T-cell (primary cell): ENCODE measurements at regions not wholly inside any gene's neighbourhood (a gene's known extent, or its start where the extent isn't known, plus 50 kb on each side); places are given as distances from the start of the nearest gene placed in this dataset.

Experiments used
- ATAC-seq, 4 experiments: fragments of 200-7000 bp in 3 of 4; fragments of 150-1000 bp in 1 of 4; cut with Tn5 transposase; replicated peaks in 1 of 4; 1 replicate in 3 of 4; 2 replicates in 1 of 4; pipeline ENCODE4 v1.10.0; 2021; ENCODE audit warnings: moderate library complexity in 3 of 4, mild to moderate bottlenecking in 2 of 4, moderate number of reproducible peaks in 1 of 4
- CTCF ChIA-PET, 2 donors: fragments of 300-600 bp; sonication (Branson Sonifier 250); formaldehyde crosslinking; loops; one replicate each; lab custom pipeline; 2022; ENCODE audit warnings: antibody characterized with exemption in 2 of 2; lab: Charles Lee
- POLR2A ChIA-PET, 2 donors: fragments of 300-600 bp; sonication (Branson Sonifier 250); formaldehyde crosslinking; loops; one replicate each; lab custom pipeline; 2022; ENCODE audit warnings: antibody characterized with exemption in 2 of 2; lab: Charles Lee
- DNase-seq, 35 experiments: peaks; one replicate each; pipeline versions ENCODE4 v3.0.0 to v3.0.0-alpha.2; 2013 to 2023
- H3K27ac ChIP-seq: one replicate; pipeline ENCODE4 v1.5.1; 2013; ENCODE audit warnings: low read length
- H3K27me3 ChIP-seq, 2 experiments: replicated peaks in 1 of 2; 1 replicate in 1 of 2; 2 replicates in 1 of 2; pipeline versions ENCODE4 v1.6.1 to v1.7.0; 2013; ENCODE audit warnings: low read length in 1 of 2, mixed read lengths in 1 of 2; ENCODE audit not compliant: control insufficient read depth in 2 of 2, insufficient read depth in 2 of 2; ENCODE audit errors: extremely low read depth in 1 of 2
- H3K36me3 ChIP-seq, 2 donors: 1 replicate in 1 of 2; 2 replicates in 1 of 2; pipeline versions ENCODE4 v1.6.1 to v1.7.0; 2013; ENCODE audit warnings: low read length in 1 of 2; ENCODE audit not compliant: control insufficient read depth in 2 of 2, insufficient read depth in 1 of 2; ENCODE audit errors: extremely low read depth in 1 of 2
- H3K4me1 ChIP-seq, 2 experiments: 1 replicate in 1 of 2; 2 replicates in 1 of 2; pipeline versions ENCODE4 v1.6.1 to v1.7.0; 2013; ENCODE audit warnings: low read length in 2 of 2, mixed read lengths in 1 of 2; ENCODE audit not compliant: insufficient read depth in 2 of 2, control insufficient read depth in 1 of 2; ENCODE audit errors: extremely low read depth in 1 of 2
- H3K4me3 ChIP-seq, 2 donors: 1 replicate in 1 of 2; 2 replicates in 1 of 2; pipeline versions ENCODE4 v1.5.1 to v1.7.0; 2013; ENCODE audit warnings: mild to moderate bottlenecking in 2 of 2, low read length in 1 of 2, moderate library complexity in 1 of 2; ENCODE audit not compliant: control insufficient read depth in 1 of 2; ENCODE audit errors: extremely low read depth in 1 of 2
- H3K9me3 ChIP-seq: 2 replicates; pipeline ENCODE4 v1.7.0; 2013
- H3K27ac Mint-ChIP-seq, 2 donors: one replicate each; pipeline ENCODE4 v1.8.0; 2020 to 2021; ENCODE audit warnings: mild to moderate bottlenecking in 2 of 2, mixed read lengths in 2 of 2
- H3K27me3 Mint-ChIP-seq, 2 donors: one replicate each; pipeline ENCODE4 v1.8.0; 2021 to 2022; ENCODE audit warnings: mixed read lengths in 2 of 2
- H3K36me3 Mint-ChIP-seq: one replicate; pipeline ENCODE4 v1.8.0; 2021; ENCODE audit warnings: mixed read lengths
- H3K4me1 Mint-ChIP-seq, 3 donors: one replicate each; pipeline ENCODE4 v1.8.0; 2020 to 2022; ENCODE audit warnings: mixed read lengths in 3 of 3, mild to moderate bottlenecking in 1 of 3
- H3K4me3 Mint-ChIP-seq, 3 donors: one replicate each; pipeline ENCODE4 v1.8.0; 2020 to 2022; ENCODE audit warnings: mild to moderate bottlenecking in 3 of 3, mixed read lengths in 3 of 3, moderate library complexity in 3 of 3
- H3K9me3 Mint-ChIP-seq, 3 donors: one replicate each; pipeline ENCODE4 v1.8.0; 2020 to 2022; ENCODE audit warnings: mixed read lengths in 3 of 3
- WGBS: methylation state at CpG from one replicate; pipeline ENCODE4 v1.1.5; 2013; ENCODE audit warnings: missing lambda C conversion rate; ENCODE audit not compliant: insufficient coverage; 5-methylcytosine and 5-hydroxymethylcytosine counted together

DNA sequence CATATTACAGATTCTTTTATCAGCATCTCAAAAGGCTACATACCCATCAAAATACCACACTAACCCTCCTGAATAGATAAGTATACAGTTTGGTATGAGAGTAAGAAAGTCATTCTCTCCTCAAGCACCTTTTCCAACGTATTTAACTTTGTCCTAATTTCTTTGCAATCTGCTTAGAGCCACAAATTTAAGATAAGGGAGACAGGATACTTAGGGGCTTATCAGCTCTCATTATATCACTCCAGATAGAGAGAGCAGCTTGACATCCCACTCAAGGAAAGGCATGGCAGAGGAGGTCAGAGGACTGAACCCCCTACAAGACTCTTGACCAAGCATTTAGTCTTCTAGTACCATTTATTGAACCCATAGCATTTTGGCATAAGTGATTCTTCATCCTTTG lies 262.4 kb downstream of the ADGRA3 start:
- no peak overlapping the region for H3K4me3 ChIP-seq
- ChIA-PET POLR2A (no interaction called here), CTCF (no interaction called here)
- Mint-ChIP-seq H3K27ac (no peak overlapping the region), H3K36me3 (no peaks in the 10 kb centered on the region), H3K4me3 (no peak overlapping the region), H3K4me1 (no peaks in the 10 kb centered on the region), H3K9me3 (peaks cover 6 to 21% (median 7%) of the 10 kb centered on the region in 3 donors), H3K27me3 (peaks cover 0 to 3% of the 10 kb centered on the region in 2 donors)
- DNase-seq (no peak), ATAC-seq (no peak)
- no peaks in the 10 kb centered on the region for H3K36me3 ChIP-seq
- no CpG with 5 or more reads among the region's 1 CpG for WGBS
- no peaks in the 10 kb centered on the region for H3K27me3 ChIP-seq
- no peaks in the 10 kb centered on the region for H3K4me1 ChIP-seq
- H3K27ac ChIP-seq: no peak overlapping the region
- H3K9me3 ChIP-seq: no peaks in the 10 kb centered on the region

DNA sequence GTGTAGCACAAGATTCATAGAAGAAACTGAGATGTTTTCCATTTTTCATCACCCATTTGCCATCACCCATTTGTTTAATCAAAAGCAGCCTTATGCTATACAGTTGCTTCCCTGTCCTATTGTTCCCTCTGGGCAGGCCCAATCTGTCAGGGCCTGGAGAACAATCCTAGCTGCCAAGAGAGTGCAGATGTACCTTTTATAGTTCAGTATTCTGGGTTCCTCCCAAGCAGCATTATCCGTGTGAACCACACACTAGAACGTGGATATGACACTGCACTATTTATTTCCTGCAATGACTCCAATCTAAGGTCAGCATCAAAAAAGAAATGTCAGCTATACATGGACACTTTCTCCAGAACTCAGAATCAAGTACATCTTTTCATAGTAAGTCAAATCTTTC lies 269.0 kb downstream of the ADGRA3 start:
- Histone ChIP-seq H3K4me3 (no peak overlapping the region), H3K9me3 (no peaks in the 10 kb centered on the region), H3K27ac (no peak overlapping the region), H3K27me3 (no peaks in the 10 kb centered on the region), H3K4me1 (no peaks in the 10 kb centered on the region), H3K36me3 (no peaks in the 10 kb centered on the region)
- no peaks in the 10 kb centered on the region for H3K36me3 Mint-ChIP-seq
- ATAC-seq: no peak
- no peak overlapping the region for H3K27ac Mint-ChIP-seq
- no peak for DNase-seq
- H3K4me3 Mint-ChIP-seq: no peak overlapping the region
- peaks cover 0 to 3% of the 10 kb centered on the region in 2 donors for H3K27me3 Mint-ChIP-seq
- CTCF ChIA-PET: no interaction called here
- H3K9me3 Mint-ChIP-seq: peaks cover 4 to 12% (median 7%) of the 10 kb centered on the region in 3 donors
- POLR2A ChIA-PET: no interaction called here
- 0% methylated on average over 2 of the region's 2 CpGs for WGBS
- peaks cover 0 to 3% (median 0%) of the 10 kb centered on the region in 3 donors for H3K4me1 Mint-ChIP-seq

DNA sequence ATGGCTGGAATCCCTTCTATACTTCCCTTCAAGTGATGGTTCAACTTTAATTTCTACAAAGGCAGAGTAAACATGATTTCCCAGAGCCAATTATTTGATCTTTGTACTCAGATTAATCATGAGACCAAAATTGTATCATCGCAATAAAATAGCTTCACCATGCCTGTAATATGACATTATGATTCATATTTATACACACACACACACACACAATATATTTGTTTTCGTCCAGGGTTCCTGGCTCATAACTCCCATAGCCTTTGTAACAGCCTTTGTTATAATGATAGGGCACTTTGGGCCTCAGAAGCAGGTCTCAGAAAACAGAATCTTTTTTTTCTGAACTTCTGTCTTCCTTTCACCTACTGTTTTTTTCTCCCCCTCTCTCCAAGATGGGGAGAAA lies 270.6 kb downstream of the ADGRA3 start:
- DNase-seq: no peak

DNA sequence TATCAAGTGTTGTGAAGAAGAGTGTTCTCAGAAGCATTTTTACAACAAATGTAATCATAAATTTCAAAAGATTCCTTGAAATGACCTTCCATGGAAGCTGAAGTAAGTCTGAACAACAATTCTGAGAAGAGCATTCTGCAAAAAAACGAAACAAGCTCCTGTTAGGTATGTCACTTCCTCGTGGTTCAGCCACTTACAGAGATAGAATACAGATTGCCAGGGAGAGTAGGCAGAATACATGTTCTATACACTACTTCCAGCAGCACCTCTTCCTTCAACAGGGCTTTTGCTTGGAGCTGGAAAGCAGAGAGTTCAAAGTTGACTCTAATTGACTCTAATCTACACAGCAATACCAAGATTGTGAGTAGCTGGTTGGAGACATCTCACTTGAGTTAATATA lies 274.5 kb downstream of the ADGRA3 start:
- POLR2A ChIA-PET: no interaction called here
- H3K27ac Mint-ChIP-seq: peak overlapping the region in 1 of 2 donors; percentile 28
- H3K27ac ChIP-seq: no peak overlapping the region
- H3K4me1 Mint-ChIP-seq: peaks cover 0 to 6% (median 0%) of the 10 kb centered on the region in 3 donors
- no peaks in the 10 kb centered on the region for H3K27me3 ChIP-seq
- DNase-seq (no peak), ATAC-seq (no peak)
- H3K27me3 Mint-ChIP-seq: no peaks in the 10 kb centered on the region
- H3K9me3 Mint-ChIP-seq: peaks cover 0 to 13% (median 9%) of the 10 kb centered on the region in 3 donors
- H3K4me3 ChIP-seq: no peak overlapping the region
- CTCF ChIA-PET: no interaction called here
- H3K36me3 Mint-ChIP-seq: no peaks in the 10 kb centered on the region
- H3K36me3 ChIP-seq: no peaks in the 10 kb centered on the region
- H3K4me1 ChIP-seq: no peaks in the 10 kb centered on the region
- H3K9me3 ChIP-seq: no peaks in the 10 kb centered on the region
- WGBS: no CpG with 5 or more reads among the region's 2 CpGs
- H3K4me3 Mint-ChIP-seq: no peak overlapping the region

More for the DNA sequence above, 270.6 kb downstream of the ADGRA3 start:
- no peak for ATAC-seq
- no peaks in the 10 kb centered on the region for H3K4me1 ChIP-seq
- ChIA-PET CTCF (no interaction called here), POLR2A (no interaction called here)
- Mint-ChIP-seq H3K4me1 (peaks cover 0 to 5% (median 0%) of the 10 kb centered on the region in 3 donors), H3K4me3 (no peak overlapping the region), H3K27ac (no peak overlapping the region), H3K9me3 (peaks cover 3 to 10% (median 9%) of the 10 kb centered on the region in 3 donors), H3K27me3 (no peaks in the 10 kb centered on the region), H3K36me3 (no peaks in the 10 kb centered on the region)
- no CpG with 5 or more reads among the region's 2 CpGs for WGBS
- no peaks in the 10 kb centered on the region for H3K27me3 ChIP-seq
- no peak overlapping the region for H3K27ac ChIP-seq
- no peak overlapping the region for H3K4me3 ChIP-seq
- H3K9me3 ChIP-seq: no peaks in the 10 kb centered on the region
- no peaks in the 10 kb centered on the region for H3K36me3 ChIP-seq

DNA sequence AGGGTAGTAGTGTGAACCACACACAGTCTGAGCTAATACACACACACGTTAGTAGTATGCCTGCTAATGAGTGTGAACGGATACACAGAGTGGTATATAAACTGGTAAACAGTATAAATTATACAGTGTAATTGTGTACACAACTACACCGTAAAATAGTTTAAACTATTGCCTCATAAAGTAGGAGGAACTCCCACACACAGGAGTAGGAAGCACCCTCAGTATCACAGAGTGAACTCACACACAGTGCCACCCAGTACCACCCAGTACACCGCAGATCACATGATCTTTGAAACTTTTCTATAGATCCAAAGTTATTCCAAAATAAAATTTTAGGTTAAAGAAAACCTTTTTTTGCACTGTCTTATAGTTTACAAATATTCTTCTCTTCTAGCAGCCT lies 275.1 kb downstream of the ADGRA3 start:
- no peak overlapping the region for H3K27ac ChIP-seq
- no peak overlapping the region for H3K4me3 Mint-ChIP-seq
- H3K9me3 ChIP-seq: no peaks in the 10 kb centered on the region
- no peaks in the 10 kb centered on the region for H3K36me3 Mint-ChIP-seq
- H3K27me3 ChIP-seq: no peaks in the 10 kb centered on the region
- H3K4me1 Mint-ChIP-seq: peaks cover 0 to 6% (median 0%) of the 10 kb centered on the region in 3 donors
- POLR2A ChIA-PET: no interaction called here
- H3K27ac Mint-ChIP-seq: no peak overlapping the region
- CTCF ChIA-PET: no interaction called here
- no peak for DNase-seq
- H3K4me3 ChIP-seq: no peak overlapping the region
- no peaks in the 10 kb centered on the region for H3K4me1 ChIP-seq
- no peak for ATAC-seq
- no peaks in the 10 kb centered on the region for H3K27me3 Mint-ChIP-seq
- no peaks in the 10 kb centered on the region for H3K36me3 ChIP-seq
- H3K9me3 Mint-ChIP-seq: peaks cover 0 to 17% (median 9%) of the 10 kb centered on the region in 3 donors
- no CpG with 5 or more reads among the region's 4 CpGs for WGBS

DNA sequence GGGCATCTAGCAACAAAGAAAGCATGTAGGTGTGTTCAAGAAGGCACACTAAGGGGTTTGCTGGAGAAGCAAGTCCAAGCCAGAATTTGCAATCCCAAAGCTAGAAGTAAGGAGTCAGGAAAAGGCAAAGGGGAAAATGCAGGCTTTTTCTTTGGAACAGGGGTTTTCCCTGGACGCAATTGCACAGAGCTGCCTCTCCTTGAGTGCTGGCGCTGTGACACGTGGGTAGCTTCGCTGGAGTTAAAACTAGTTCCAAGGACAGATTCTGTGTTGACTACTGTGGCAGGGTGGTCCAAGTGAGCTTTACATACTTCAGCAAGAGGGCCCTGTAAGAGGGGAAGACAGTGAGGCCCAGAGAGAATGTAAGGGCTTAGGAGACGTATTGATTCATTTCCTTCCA lies 277.1 kb downstream of the ADGRA3 start:
- ChIA-PET CTCF (no interaction called here), POLR2A (interaction anchor here in 1 of 2 donors (0.6 kb wide), 1 partner anchor 1795 kb away, joined by 3 read pairs; no protein-coding TSS in a partner anchor)
- H3K36me3 Mint-ChIP-seq: no peaks in the 10 kb centered on the region
- Histone ChIP-seq H3K4me1 (no peaks in the 10 kb centered on the region), H3K9me3 (no peaks in the 10 kb centered on the region), H3K27me3 (no peaks in the 10 kb centered on the region), H3K36me3 (no peaks in the 10 kb centered on the region), H3K27ac (no peak overlapping the region), H3K4me3 (no peak overlapping the region)
- no peaks in the 10 kb centered on the region for H3K27me3 Mint-ChIP-seq
- no peak overlapping the region for H3K27ac Mint-ChIP-seq
- DNase-seq (no peak), ATAC-seq (no peak)
- H3K9me3 Mint-ChIP-seq: peaks cover 0 to 12% (median 9%) of the 10 kb centered on the region in 3 donors
- WGBS: 90% methylated on average over 4 of the region's 5 CpGs
- peaks cover 0 to 3% (median 0%) of the 10 kb centered on the region in 3 donors for H3K4me1 Mint-ChIP-seq
- H3K4me3 Mint-ChIP-seq: no peak overlapping the region
